Activated CD8-positive, alpha-beta T cell treated with anti-CD3 and anti-CD28 coated beads for 36 hours (primary cell): ENCODE measurements at regions not wholly inside any gene's neighbourhood (a gene's known extent, or its start where the extent isn't known, plus 50 kb on each side); places are given as distances from the start of the nearest gene placed in this dataset.

Experiments used
- ATAC-seq: fragments of 200-7000 bp; cut with Tn5 transposase; one replicate; pipeline ENCODE4 v1.10.0; 2021; ENCODE audit warnings: mild to moderate bottlenecking, moderate library complexity
- CTCF ChIA-PET: fragments of 350-600 bp; sonication (Branson Sonifier 250); formaldehyde crosslinking; loops from one replicate; lab custom pipeline; 2021; ENCODE audit warnings: antibody characterized with exemption; lab: Charles Lee
- POLR2A ChIA-PET: fragments of 350-600 bp; sonication (Branson Sonifier 250); formaldehyde crosslinking; loops from one replicate; lab custom pipeline; 2021; ENCODE audit warnings: antibody characterized with exemption; lab: Charles Lee
- DNase-seq: peaks from one replicate; pipeline ENCODE4 v3.0.0-alpha.2; 2020
- H3K27ac Mint-ChIP-seq: one replicate; pipeline ENCODE4 v1.8.0; 2021; ENCODE audit warnings: mild to moderate bottlenecking, mixed read lengths
- H3K27me3 Mint-ChIP-seq: one replicate; pipeline ENCODE4 v1.8.0; 2021; ENCODE audit warnings: mixed read lengths
- H3K36me3 Mint-ChIP-seq: one replicate; pipeline ENCODE4 v1.8.0; 2021; ENCODE audit warnings: low read depth, mixed read lengths
- H3K4me1 Mint-ChIP-seq: one replicate; pipeline ENCODE4 v1.8.0; 2021; ENCODE audit warnings: low read depth, mixed read lengths
- H3K4me3 Mint-ChIP-seq: one replicate; pipeline ENCODE4 v1.8.0; 2021; ENCODE audit warnings: mild to moderate bottlenecking, moderate library complexity, mixed read lengths
- H3K9me3 Mint-ChIP-seq: one replicate; pipeline ENCODE4 v1.8.0; 2021; ENCODE audit warnings: mixed read lengths
- CTCF ChIP-seq: fragments of 200-600 bp; IDR thresholded peaks from one replicate; pipeline ENCODE4 v1.8.0; 2022; ENCODE audit warnings: antibody characterized with exemption, mild to moderate bottlenecking
- intact Hi-C: fragments of 100-400 bp; cut with micrococcal nuclease; formaldehyde crosslinking; loops from one replicate; pipeline ENCODE4 v1.10.0; 2022

DNA sequence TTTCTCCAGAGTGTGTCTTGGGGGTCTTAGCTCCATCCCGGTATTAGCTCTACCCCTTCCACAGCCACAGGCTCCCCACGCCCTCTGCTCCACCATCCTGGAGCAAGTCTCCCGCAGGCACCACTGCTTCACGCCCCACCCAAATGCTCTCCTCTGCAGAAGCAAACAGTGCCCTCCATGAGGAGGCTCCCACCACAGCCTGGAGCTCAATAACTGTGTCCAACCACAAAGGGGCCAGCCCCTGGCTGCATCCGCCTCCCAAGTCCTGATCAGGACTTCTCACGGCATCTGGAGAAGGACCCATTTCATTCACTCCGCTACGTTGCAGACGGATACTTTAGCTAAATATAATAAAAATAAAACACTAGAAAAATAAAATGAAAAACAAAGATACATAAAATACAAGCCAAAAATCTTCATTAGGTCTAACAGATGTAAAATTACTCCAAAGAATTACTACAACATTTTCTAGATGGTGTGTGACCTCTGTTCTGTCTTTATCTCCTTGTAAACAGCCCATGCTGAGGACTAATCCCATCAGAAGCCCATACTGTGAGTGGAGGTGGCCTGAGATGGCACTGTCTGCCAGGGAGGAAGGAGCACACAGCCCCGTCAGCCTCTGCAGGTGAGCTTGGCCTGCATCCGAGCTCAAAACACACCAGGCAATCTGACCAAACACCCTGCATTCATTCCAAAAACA, 210.8 kb upstream of the RAB6C start:
- POLR2A ChIA-PET: interaction anchor here (0.6 kb wide), 1 partner anchor 218 kb away, joined by 3 read pairs; no protein-coding TSS in a partner anchor
- DNase-seq: no peak
- no peak for TF ChIP-seq CTCF
- no peak for ATAC-seq
- intact Hi-C loops: no loop called here
- Mint-ChIP-seq H3K9me3 (peaks cover 4% of the 10 kb centered on the region), H3K27ac (no peak overlapping the region), H3K4me1 (no peaks in the 10 kb centered on the region), H3K27me3 (peaks cover 2% of the 10 kb centered on the region), H3K36me3 (no peaks in the 10 kb centered on the region), H3K4me3 (no peak overlapping the region)
- CTCF ChIA-PET: interaction anchor here (1.1 kb wide), 1 partner anchor 20 kb away, joined by 4 read pairs; no protein-coding TSS in a partner anchor

DNA sequence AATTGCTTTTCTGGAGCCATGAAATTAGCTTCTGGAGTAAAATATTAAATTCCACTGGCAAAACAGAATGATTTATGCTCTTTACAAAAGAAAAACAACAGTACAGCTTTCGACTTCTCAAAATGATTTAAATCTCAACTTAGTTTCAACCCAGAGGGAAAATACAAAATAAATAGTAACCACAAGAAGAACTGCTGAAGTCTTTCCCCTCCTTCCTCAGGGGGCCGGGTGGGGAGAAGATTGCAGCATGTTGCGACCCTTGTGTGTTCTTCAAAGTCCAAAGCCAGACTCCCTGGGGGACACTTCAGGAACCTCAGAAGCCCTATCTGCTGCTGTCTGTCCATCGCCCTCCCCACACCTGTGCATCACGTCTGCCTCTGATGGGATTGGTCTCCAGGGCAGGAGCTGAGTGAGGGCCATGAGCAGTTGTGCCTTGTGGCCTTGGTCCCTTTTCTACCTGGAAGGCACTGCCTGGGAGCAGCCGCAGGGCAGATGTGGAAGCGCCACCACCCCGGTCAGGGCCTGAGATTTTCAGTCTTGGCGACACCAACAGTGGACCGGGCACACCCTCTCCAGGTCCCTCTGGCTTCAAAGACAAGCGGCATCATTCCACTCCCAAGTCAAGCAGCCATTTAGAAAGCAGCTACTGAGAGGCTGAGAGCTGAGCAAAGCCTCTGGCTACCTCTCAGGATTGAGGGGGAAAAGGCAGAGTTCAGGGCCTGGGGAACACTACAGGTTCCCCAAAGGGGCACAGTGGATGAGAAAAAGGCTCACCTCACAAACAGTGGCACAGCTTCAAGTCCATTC, 210.1 kb upstream of the RAB6C start:
- Mint-ChIP-seq H3K27ac (no peak overlapping the region), H3K36me3 (no peaks in the 10 kb centered on the region), H3K9me3 (peaks cover 4% of the 10 kb centered on the region), H3K27me3 (peaks cover 2% of the 10 kb centered on the region), H3K4me3 (no peak overlapping the region), H3K4me1 (no peaks in the 10 kb centered on the region)
- ChIA-PET CTCF (interaction anchor here (1.1 kb wide), 1 partner anchor 21 kb away, joined by 4 read pairs; no protein-coding TSS in a partner anchor), POLR2A (no interaction called here)
- intact Hi-C loops: no loop called here
- DNase-seq (no peak), ATAC-seq (no peak)
- no peak for TF ChIP-seq CTCF

GRCh38 chr2:129771418-129772189, 207.9 kb upstream of the RAB6C start:
- ChIA-PET CTCF (no interaction called here), POLR2A (no interaction called here)
- H3K36me3 Mint-ChIP-seq: no peaks in the 10 kb centered on the region
- no peak overlapping the region for H3K27ac Mint-ChIP-seq
- peaks cover 2% of the 10 kb centered on the region for H3K27me3 Mint-ChIP-seq
- no peak for DNase-seq
- intact Hi-C loops: no loop called here
- TF ChIP-seq CTCF: no peak
- H3K4me1 Mint-ChIP-seq: no peaks in the 10 kb centered on the region
- no peak overlapping the region for H3K4me3 Mint-ChIP-seq
- peaks cover 4% of the 10 kb centered on the region for H3K9me3 Mint-ChIP-seq
- ATAC-seq: no peak

DNA sequence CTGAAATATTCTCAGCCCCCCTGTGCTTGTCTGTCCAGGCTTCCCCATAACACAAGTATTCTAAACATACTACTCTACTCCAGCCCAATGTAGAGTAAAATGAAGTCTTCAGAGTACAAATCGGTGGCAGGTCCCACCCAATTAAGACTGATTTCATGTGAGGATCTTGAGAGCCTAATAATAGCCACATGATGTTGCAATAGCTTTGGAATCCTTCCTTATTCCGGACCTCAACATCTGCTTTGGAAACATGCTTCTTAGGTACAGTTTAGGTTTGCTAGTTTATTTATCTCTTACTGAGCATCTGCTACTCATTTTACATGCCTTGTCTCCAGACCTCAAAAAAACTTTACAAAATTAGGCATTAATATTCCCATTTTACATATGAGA, 207.3 kb upstream of the RAB6C start:
- peaks cover 2% of the 10 kb centered on the region for H3K27me3 Mint-ChIP-seq
- ChIA-PET CTCF (no interaction called here), POLR2A (no interaction called here)
- no peaks in the 10 kb centered on the region for H3K4me1 Mint-ChIP-seq
- DNase-seq: no peak
- no peak for ATAC-seq
- TF ChIP-seq CTCF: no peak
- no peaks in the 10 kb centered on the region for H3K36me3 Mint-ChIP-seq
- no peak overlapping the region for H3K4me3 Mint-ChIP-seq
- peaks cover 4% of the 10 kb centered on the region for H3K9me3 Mint-ChIP-seq
- no peak overlapping the region for H3K27ac Mint-ChIP-seq
- intact Hi-C loops: no loop called here
